K562 (cell line): ENCODE measurements at regions not wholly inside any gene's neighbourhood (a gene's known extent, or its start where the extent isn't known, plus 50 kb on each side); places are given as distances from the start of the nearest gene placed in this dataset.

Experiments
- ATAC-seq: fragments of 200-7000 bp; cut with Tn5 transposase; 3 replicates; pipeline ENCODE4 v1.9.1; 2020; ENCODE audit warnings: moderate library complexity
- BruUV-seq: library from RNA; stranded (reverse); fragments of 400-500 nt; replicated peaks from 2 replicates; lab custom pipeline; 2021; lab: Mats Ljungman, UMichigan
- CTCF ChIA-PET: fragments of 300-600 bp; formaldehyde crosslinking; extraction: SDS; loops from one replicate; lab custom pipeline; 2021; ENCODE audit warnings: low intra/inter-chr PET ratio; lab: Yijun Ruan, JAX
- POLR2A ChIA-PET: fragments of 300-600, 350-650 bp; sonication (Branson Sonifier 250); formaldehyde crosslinking; extraction: SDS; loops from one replicate; lab custom pipeline; 2021; ENCODE audit warnings: antibody characterized with exemption, inconsistent platforms; lab: Yijun Ruan, JAX
- DNase-seq, 4 experiments: peaks; one replicate each; pipeline versions ENCODE4 v3.0.0 to v3.0.0-alpha.2; 2011 to 2018; ENCODE audit warnings: low spot score in 3 of 4, mixed read lengths in 3 of 4; ENCODE audit errors: extremely low read depth in 1 of 4
- FAIRE-seq: peaks from 2 replicates; lab custom pipeline; 2011; peaks lifted over from hg19 to GRCh38; lab: Jason Lieb, UNC
- H2AFZ ChIP-seq: 2 replicates; pipeline ENCODE4 v1.6.0; 2011; ENCODE audit warnings: low read depth, low read length, control low read depth, inconsistent platforms
- H3K27ac ChIP-seq: fragments of 200-600 bp; 3 replicates; pipeline ENCODE4 v1.8.0; 2011; ENCODE audit warnings: low read depth, mild to moderate bottlenecking, control low read depth, inconsistent platforms, low read length, moderate library complexity, mixed read lengths; ENCODE audit errors: extremely low read depth
- H3K27me3 ChIP-seq, 2 experiments: fragments of 300-600 bp in 1 of 2; 2 replicates in 1 of 2; 3 replicates in 1 of 2; pipeline versions ENCODE4 v1.6.0 to v1.8.0; 2011; ENCODE audit warnings: inconsistent platforms in 2 of 2, low read length in 2 of 2, mild to moderate bottlenecking in 1 of 2, mixed read lengths in 1 of 2, moderate library complexity in 1 of 2; ENCODE audit not compliant: control insufficient read depth in 2 of 2, insufficient read depth in 2 of 2
- H3K36me3 ChIP-seq: fragments of 300-600 bp; 3 replicates; pipeline ENCODE4 v1.8.0; 2011; ENCODE audit warnings: mild to moderate bottlenecking, low read length, inconsistent platforms; ENCODE audit not compliant: control insufficient read depth, insufficient read depth
- H3K4me1 ChIP-seq, 2 experiments: fragments of 200-600 bp in 1 of 2; replicated peaks in 1 of 2; 2 replicates in 1 of 2; 3 replicates in 1 of 2; pipeline versions ENCODE4 v1.5.1 to v1.8.0; 2011; ENCODE audit warnings: inconsistent platforms in 2 of 2, low read length in 2 of 2, mild to moderate bottlenecking in 1 of 2, mixed read lengths in 1 of 2, moderate library complexity in 1 of 2; ENCODE audit not compliant: control insufficient read depth in 2 of 2, insufficient read depth in 2 of 2
- H3K4me2 ChIP-seq: 2 replicates; pipeline ENCODE4 v1.6.1; 2011; ENCODE audit warnings: low read length, control low read depth, inconsistent platforms, mixed read lengths; ENCODE audit not compliant: insufficient read depth
- H3K4me3 ChIP-seq: fragments of 200-600 bp; sonication (generic), shearing (Covaris generic); 2 replicates; pipeline ENCODE4 v1.5.1; 2016; ENCODE audit warnings: control low read depth, inconsistent platforms
- H3K79me2 ChIP-seq: fragments of 200-600 bp; 3 replicates; pipeline ENCODE4 v1.8.0; 2011; ENCODE audit warnings: low read length, inconsistent platforms; ENCODE audit not compliant: control insufficient read depth, insufficient read depth
- H3K9ac ChIP-seq, 2 experiments: 2 replicates each; pipeline versions ENCODE4 v1.6.0 to v1.6.1; 2011; ENCODE audit warnings: low read depth in 2 of 2, low read length in 2 of 2, control low read depth in 1 of 2, inconsistent platforms in 1 of 2, mild to moderate bottlenecking in 1 of 2, mixed read lengths in 1 of 2; ENCODE audit not compliant: insufficient read depth in 1 of 2
- H3K9me1 ChIP-seq: one replicate; pipeline ENCODE4 v1.6.0; 2011; ENCODE audit warnings: inconsistent platforms, mild to moderate bottlenecking, low read length, moderate library complexity; ENCODE audit not compliant: control insufficient read depth, insufficient read depth
- H3K9me3 ChIP-seq: replicated peaks from 2 replicates; pipeline ENCODE4 v1.5.1; 2011; ENCODE audit warnings: low read depth, low read length, inconsistent platforms; ENCODE audit not compliant: control insufficient read depth, insufficient read depth
- H4K20me1 ChIP-seq: replicated peaks from 2 replicates; pipeline ENCODE4 v1.6.1; 2011; ENCODE audit warnings: low read length, inconsistent platforms, mixed read lengths; ENCODE audit not compliant: control insufficient read depth, insufficient read depth
- CAMTA2 ChIP-seq: fragments of 250-450 bp; sonication (Bioruptor Pico); conservative IDR thresholded peaks from 2 replicates; pipeline ENCODE4 v1.5.1; 2022
- CLOCK ChIP-seq: fragments of 250-450 bp; sonication (Bioruptor Pico); IDR thresholded peaks from 2 replicates; pipeline ENCODE4 v1.4.0; 2020; ENCODE audit warnings: mild to moderate bottlenecking, moderate library complexity, borderline replicate concordance
- GATAD2A ChIP-seq: fragments of 450-650 bp; IDR thresholded peaks from 2 replicates; pipeline ENCODE4 v1.6.1; 2017
- HDGF ChIP-seq: fragments of 450-650 bp; IDR thresholded peaks from 2 replicates; pipeline ENCODE4 v1.6.1; 2016
- HOXB6 ChIP-seq: fragments of 250-450 bp; sonication (Bioruptor Pico); IDR thresholded peaks from 2 replicates; pipeline ENCODE4 v1.5.1; 2022; ENCODE audit warnings: mild to moderate bottlenecking, borderline replicate concordance
- JUND ChIP-seq, 2 experiments: IDR thresholded peaks; 2 replicates in 1 of 2; 3 replicates in 1 of 2; pipeline ENCODE4 v1.6.1; 2011; ENCODE audit warnings: borderline replicate concordance in 2 of 2, low read depth in 2 of 2, low read length in 2 of 2, improper control_type of control experiment in 1 of 2, missing biosample characterization in 1 of 2, missing genetic modification characterization in 1 of 2, missing genetic modification reagents in 1 of 2
- LARP7 ChIP-seq: fragments of 450-650 bp; IDR thresholded peaks from 2 replicates; pipeline ENCODE4 v1.6.1; 2016
- POLR2B ChIP-seq: fragments of 450-650 bp; IDR thresholded peaks from 2 replicates; pipeline ENCODE4 v1.6.1; 2018; ENCODE audit warnings: low read depth; ENCODE audit not compliant: partially characterized antibody
- RBBP5 ChIP-seq: fragments of 200-600 bp; sonication (generic); IDR thresholded peaks from 2 replicates; pipeline ENCODE4 v1.6.1; 2012; ENCODE audit warnings: borderline replicate concordance, mild to moderate bottlenecking, low read length, control low read depth, inconsistent platforms; ENCODE audit not compliant: insufficient read depth, poor library complexity, severe bottlenecking
- SMAD3 ChIP-seq: fragments of 450-650 bp; formaldehyde crosslinking; conservative IDR thresholded peaks from 2 replicates; pipeline ENCODE4 v1.4.0; 2020; ENCODE audit warnings: mild to moderate bottlenecking
- SREBF2 ChIP-seq: sonication (generic); formaldehyde crosslinking; IDR thresholded peaks from 2 replicates; pipeline ENCODE4 v1.4.0; 2020; ENCODE audit warnings: mild to moderate bottlenecking, missing genetic modification reagents
- THRA ChIP-seq: fragments of 450-650 bp; IDR thresholded peaks from 2 replicates; pipeline ENCODE4 v1.6.1; 2017; ENCODE audit warnings: mild to moderate bottlenecking, moderate library complexity
- ZBTB43 ChIP-seq: sonication (generic); formaldehyde crosslinking; IDR thresholded peaks from 2 replicates; pipeline ENCODE4 v1.8.0; 2023; ENCODE audit warnings: mild to moderate bottlenecking, missing genetic modification reagents
- ZC3H8 ChIP-seq: fragments of 450-650 bp; IDR thresholded peaks from 2 replicates; pipeline ENCODE4 v1.6.1; 2017
- ZNF124 ChIP-seq: sonication (generic); formaldehyde crosslinking; IDR thresholded peaks from 2 replicates; pipeline ENCODE4 v1.8.1; 2022; ENCODE audit warnings: missing genetic modification reagents
- ZNF3 ChIP-seq: fragments of 250-450 bp; sonication (Bioruptor Pico); IDR thresholded peaks from 2 replicates; pipeline ENCODE4 v1.5.0; 2021; ENCODE audit warnings: mild to moderate bottlenecking, moderate library complexity
- ZNF395 ChIP-seq: fragments of 200-800 bp; sonication (Bioruptor generic); IDR thresholded peaks from 2 replicates; pipeline ENCODE4 v1.6.1; 2017; ENCODE audit warnings: missing genetic modification characterization, missing compliant biosample characterization
- ZNF507 ChIP-seq: conservative IDR thresholded peaks from 2 replicates; pipeline ENCODE4 v1.6.1; 2017; ENCODE audit warnings: missing genetic modification characterization, missing compliant biosample characterization
- ZNF57 ChIP-seq: fragments of 450-650 bp; formaldehyde crosslinking; IDR thresholded peaks from 2 replicates; pipeline ENCODE4 v1.4.0; 2020; ENCODE audit warnings: mild to moderate bottlenecking, moderate library complexity
- ZSCAN29 ChIP-seq: fragments of 450-650 bp; IDR thresholded peaks from 2 replicates; pipeline ENCODE4 v1.6.1; 2017
- in situ Hi-C: fragments of 300-500 bp; cut with MboI; formaldehyde crosslinking; loops from 4 replicates; pipeline ENCODE4 v1.15.0; 2018; ENCODE audit warnings: inconsistent platforms, mixed read lengths
- intact Hi-C: fragments of 100-400 bp; cut with micrococcal nuclease; formaldehyde crosslinking; loops from 2 replicates; pipeline ENCODE4 v1.14.2; 2022

- no peak overlapping the region for H3K4me3 ChIP-seq
- BruUV-seq = no TSS peak
- H3K27me3 ChIP-seq = no peaks in the 10 kb centered on the region
- H3K9me3 ChIP-seq = no peaks in the 10 kb centered on the region
- H4K20me1 ChIP-seq = no peaks in the 10 kb centered on the region
- H3K9ac ChIP-seq = no peak overlapping the region
- DNase-seq (no peak), FAIRE-seq (no peak)
- intact Hi-C loops = no loop called here
- no peak overlapping the region for H3K4me2 ChIP-seq
- H2AFZ ChIP-seq = no peak overlapping the region
- POLR2A ChIA-PET = no interaction called here
- TF ChIP-seq ZNF395 (CRISPR knock-in tag) = no peak
- no peak for TF ChIP-seq LARP7
- no peak for TF ChIP-seq ZNF124 (CRISPR knock-in tag)
- TF ChIP-seq SMAD3 (CRISPR knock-in tag) = no peak
- TF ChIP-seq ZNF3 = no peak
- TF ChIP-seq ZC3H8 = no peak
- TF ChIP-seq ZNF57 (CRISPR knock-in tag) = no peak
- TF ChIP-seq ZSCAN29 = no peak
- TF ChIP-seq CLOCK = no peak
- TF ChIP-seq HDGF = no peak
- TF ChIP-seq ZBTB43 (CRISPR knock-in tag) = no peak
- TF ChIP-seq CAMTA2 (CRISPR knock-in tag) = no peak
- TF ChIP-seq THRA = no peak
- no peak for TF ChIP-seq GATAD2A
- no peak for TF ChIP-seq POLR2B
- TF ChIP-seq ZNF507 (tag) = no peak
- TF ChIP-seq RBBP5 = no peak
- TF ChIP-seq HOXB6 (CRISPR knock-in tag) = no peak
- no peak for TF ChIP-seq SREBF2
- TF ChIP-seq JUND (IDR thresholded peaks at IDR 0.05; ENCODE audit: borderline replicate concordance, low read depth, low read length) = no peak
- no peak for TF ChIP-seq JUND (tag; IDR thresholded peaks at IDR 0.05; ENCODE audit: borderline replicate concordance, low read depth, low read length)
- TF ChIP-seq, all 486 proteins: peak for 0
- Histone ChIP-seq H3K36me3 (no peaks in the 10 kb centered on the region), H3K4me1 (no peaks in the 10 kb centered on the region), H3K27ac (no peak overlapping the region), H3K9me1 (no peaks in the 10 kb centered on the region), H3K79me2 (no peaks in the 10 kb centered on the region)
- in situ Hi-C loops = no loop called here
- CTCF ChIA-PET = no interaction called here
- no peak for ATAC-seq
These were observed 472.9 kb upstream of the PCDH15 start for GRCh38 chr10:55273946-55274345.
